ENCODE measurements at regions not wholly inside any gene's neighbourhood (a gene's known extent, or its start where the extent isn't known, plus 50 kb on each side); places are given as distances from the start of the nearest gene placed in this dataset.

GRCh38 chr9:106724566-106724965, 138.4 kb upstream of the ZNF462 start:
- DNase-seq: no peak

GRCh38 chr9:106726070-106726815, 136.7 kb upstream of the ZNF462 start:
- DNase-seq: no peak

GRCh38 chr9:106727969-106728368, 135.0 kb upstream of the ZNF462 start:
- DNase-seq: no peak

- DNase-seq: no peak
Measured at GRCh38 chr9:106728860-106729259, 134.1 kb upstream of the ZNF462 start.

GRCh38 chr9:106731910-106732309, 131.1 kb upstream of the ZNF462 start:
- no peak for DNase-seq

GRCh38 chr9:106733828-106734380, 129.1 kb upstream of the ZNF462 start:
- DNase-seq: no peak

GRCh38 chr9:106737516-106737915, 125.5 kb upstream of the ZNF462 start:
- DNase-seq: no peak

GRCh38 chr9:106738109-106738508, 124.9 kb upstream of the ZNF462 start:
- DNase-seq: no peak

GRCh38 chr9:106745457-106745856, 117.5 kb upstream of the ZNF462 start:
- no peak for DNase-seq

- DNase-seq: no peak
Measured at GRCh38 chr9:106745876-106746275, 117.1 kb upstream of the ZNF462 start.

GRCh38 chr9:106751681-106752080, 111.3 kb upstream of the ZNF462 start:
- DNase-seq: no peak

- no peak for DNase-seq
Measured at GRCh38 chr9:106752581-106752980, 110.4 kb upstream of the ZNF462 start.

GRCh38 chr9:106753155-106753671, 109.8 kb upstream of the ZNF462 start:
- no peak for DNase-seq

- DNase-seq: no peak
Measured at GRCh38 chr9:106755736-106756135, 107.2 kb upstream of the ZNF462 start.

- DNase-seq: no peak
Measured at GRCh38 chr9:106757514-106757913, 105.5 kb upstream of the ZNF462 start.

GRCh38 chr9:106758911-106759310, 104.1 kb upstream of the ZNF462 start:
- no peak for DNase-seq

GRCh38 chr9:106761493-106761892, 101.5 kb upstream of the ZNF462 start:
- no peak for DNase-seq

- DNase-seq: no peak
Measured at GRCh38 chr9:106766616-106767015, 96.3 kb upstream of the ZNF462 start.

GRCh38 chr9:106769331-106769730, 93.6 kb upstream of the ZNF462 start:
- no peak for DNase-seq

- peak; percentile 25 to 68 for DNase-seq
Measured at GRCh38 chr9:106771608-106772007, 91.4 kb upstream of the ZNF462 start.

GRCh38 chr9:106772523-106773290, 90.3 kb upstream of the ZNF462 start:
- no peak for DNase-seq

- DNase-seq: no peak
Measured at GRCh38 chr9:106773750-106774149, 89.2 kb upstream of the ZNF462 start.

GRCh38 chr9:106775960-106776359, 87.0 kb upstream of the ZNF462 start:
- no peak for DNase-seq

GRCh38 chr9:106779796-106780195, 83.2 kb upstream of the ZNF462 start:
- no peak for DNase-seq

All from NCI-H446 (cell line).